Esophagus muscularis mucosa (tissue), 4 donors: ENCODE measurements at regions not wholly inside any gene's neighbourhood (a gene's known extent, or its start where the extent isn't known, plus 50 kb on each side); places are given as distances from the start of the nearest gene placed in this dataset.

ENCODE experiments used
- DNase-seq: peaks from one replicate; pipeline ENCODE4 v3.0.0-alpha.2; 2017; ENCODE audit errors: extremely low spot score
- H3K27ac ChIP-seq, 4 donors: fragments of 200-600 bp; sonication (generic); replicated peaks in 1 of 4; 1 replicate in 3 of 4; 2 replicates in 1 of 4; pipeline ENCODE4 v1.5.1; 2016 to 2019; ENCODE audit warnings: mild to moderate bottlenecking in 1 of 4
- H3K27me3 ChIP-seq, 4 donors: fragments of 200-600 bp; sonication (generic); one replicate each; pipeline versions ENCODE4 v1.5.1 to v1.6.0; 2016 to 2019
- H3K36me3 ChIP-seq, 4 donors: fragments of 200-600 bp; sonication (generic); one replicate each; pipeline ENCODE4 v1.5.1; 2016 to 2019
- H3K4me1 ChIP-seq, 4 donors: fragments of 200-600 bp; sonication (generic); one replicate each; pipeline ENCODE4 v1.5.1; 2016 to 2019
- H3K4me3 ChIP-seq, 4 donors: fragments of 200-600 bp; sonication (generic); 1 replicate in 2 of 4; 2 replicates in 2 of 4; pipeline ENCODE4 v1.5.1; 2016 to 2019; ENCODE audit warnings: mild to moderate bottlenecking in 4 of 4, moderate library complexity in 1 of 4
- H3K9me3 ChIP-seq, 4 donors: fragments of 200-600 bp; sonication (generic); 1 replicate in 3 of 4; 2 replicates in 1 of 4; pipeline ENCODE4 v1.5.1; 2016 to 2019
- CTCF ChIP-seq, 3 experiments: fragments of 200-600 bp in 2 of 3; fragments of 450-650 bp in 1 of 3; sonication (generic) in 2 of 3; IDR thresholded peaks; one replicate each; pipeline ENCODE4 v1.5.1; 2017 to 2019; ENCODE audit warnings: antibody characterized with exemption in 3 of 3, mild to moderate bottlenecking in 2 of 3, moderate library complexity in 1 of 3
- EP300 ChIP-seq: sonication (generic); formaldehyde crosslinking; IDR thresholded peaks from one replicate; pipeline ENCODE4 v1.6.1; 2017; ENCODE audit warnings: antibody characterized with exemption
- POLR2A ChIP-seq: fragments of 450-650 bp; IDR thresholded peaks from one replicate; pipeline ENCODE4 v1.6.1; 2017; ENCODE audit warnings: antibody characterized with exemption, moderate library complexity, mild to moderate bottlenecking, low read depth
- POLR2AphosphoS5 ChIP-seq, 2 donors: sonication (generic); formaldehyde crosslinking; IDR thresholded peaks; one replicate each; pipeline ENCODE4 v1.6.1; 2017; ENCODE audit warnings: antibody characterized with exemption in 2 of 2
- WGBS: methylation state at CpG from one replicate; pipeline ENCODE4 v1.1.5; 2018; 5-methylcytosine and 5-hydroxymethylcytosine counted together
- intact Hi-C: fragments of 100-400 bp; cut with DNase I; formaldehyde crosslinking; loops from one replicate; pipeline ENCODE4 v1.15.1; 2023

DNA sequence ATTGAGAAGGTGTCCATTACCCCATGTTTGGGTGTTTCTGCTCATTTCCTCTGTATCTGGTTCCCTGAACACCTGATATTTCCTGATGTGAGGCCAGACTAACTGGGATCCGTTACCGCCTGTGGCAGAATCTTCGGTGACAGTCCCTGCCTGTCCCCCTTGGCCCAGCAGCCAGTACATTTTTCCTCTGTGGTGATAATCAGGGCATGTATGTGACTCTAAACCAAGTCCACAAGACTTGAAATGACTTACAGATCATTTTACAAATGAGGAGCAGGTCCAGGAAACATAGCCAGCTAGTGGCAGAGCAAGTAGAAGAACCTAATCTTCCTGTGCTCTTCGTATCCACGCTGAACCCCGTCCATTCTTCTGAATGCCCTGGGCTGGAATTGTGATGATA, 143.5 kb upstream of the IPO9 start:
- TF ChIP-seq EP300: no peak
- no peak for TF ChIP-seq POLR2AphosphoS5 (IDR thresholded peaks at IDR 0.05)
- no peak for TF ChIP-seq POLR2A
- no peak for TF ChIP-seq CTCF (IDR thresholded peaks at IDR 0.05)
- no peaks in the 10 kb centered on the region for H3K9me3 ChIP-seq
- H3K4me1 ChIP-seq: peaks cover 0 to 17% (median 2%) of the 10 kb centered on the region in 4 donors
- intact Hi-C loops: loop anchor here (5.0 kb wide), 1 partner anchor 113 kb away; no protein-coding TSS in a partner anchor
- peaks cover 0 to 3% (median 0%) of the 10 kb centered on the region in 4 donors for H3K36me3 ChIP-seq
- WGBS: 82% methylated on average over 6 of the region's 6 CpGs
- H3K4me3 ChIP-seq: no peak overlapping the region
- no peaks in the 10 kb centered on the region for H3K27me3 ChIP-seq
- H3K27ac ChIP-seq: no peak overlapping the region
- DNase-seq: no peak

DNA sequence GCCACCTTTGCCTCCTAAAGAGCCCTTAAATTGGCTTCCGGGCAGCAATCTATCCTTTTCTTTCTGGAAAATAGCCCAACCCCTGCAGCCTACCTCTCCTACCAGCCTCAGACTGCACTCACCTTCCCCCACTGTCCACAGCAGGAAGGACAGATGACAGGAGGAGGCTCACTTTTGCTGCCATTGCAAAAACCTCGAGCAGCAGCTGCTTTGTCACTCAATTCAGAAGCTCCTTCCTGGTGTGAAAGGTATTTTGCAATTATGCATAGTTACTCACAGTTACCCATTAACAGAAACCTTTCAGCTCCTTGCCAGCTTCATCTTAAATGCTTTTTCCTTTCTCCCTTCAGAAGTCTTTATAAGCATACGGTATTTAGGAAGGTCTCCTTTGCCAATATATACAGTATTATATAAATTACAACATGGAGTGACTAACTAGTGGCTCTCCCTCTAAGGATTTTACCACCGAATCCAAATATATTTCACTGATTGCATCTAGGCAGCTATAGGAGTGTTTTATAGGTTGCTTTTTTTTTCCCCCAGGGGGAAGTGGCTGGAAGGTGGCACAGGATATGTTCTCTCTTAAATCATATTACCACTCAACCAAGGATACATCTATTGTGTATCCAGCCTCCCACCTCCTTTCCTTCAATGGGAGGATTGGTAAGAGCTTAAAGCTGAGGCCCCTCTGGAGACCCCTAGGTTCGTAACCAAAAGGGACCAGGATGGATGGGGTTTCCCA, 142.1 kb upstream of the IPO9 start:
- H3K36me3 ChIP-seq: peaks cover 0 to 3% (median 0%) of the 10 kb centered on the region in 4 donors
- intact Hi-C loops: loop anchor here (5.0 kb wide), 1 partner anchor 115 kb away; no protein-coding TSS in a partner anchor
- no peak overlapping the region for H3K4me3 ChIP-seq
- DNase-seq: no peak
- H3K27ac ChIP-seq: no peak overlapping the region
- 78% methylated on average over 5 of the region's 5 CpGs for whole genome bisulfite sequencing
- H3K4me1 ChIP-seq: peaks cover 0 to 8% (median 1%) of the 10 kb centered on the region in 4 donors
- no peaks in the 10 kb centered on the region for H3K9me3 ChIP-seq
- TF ChIP-seq POLR2A (no peak), POLR2AphosphoS5 (IDR thresholded peaks at IDR 0.05) (no peak), EP300 (no peak), CTCF (IDR thresholded peaks at IDR 0.05) (no peak)
- no peaks in the 10 kb centered on the region for H3K27me3 ChIP-seq

DNA sequence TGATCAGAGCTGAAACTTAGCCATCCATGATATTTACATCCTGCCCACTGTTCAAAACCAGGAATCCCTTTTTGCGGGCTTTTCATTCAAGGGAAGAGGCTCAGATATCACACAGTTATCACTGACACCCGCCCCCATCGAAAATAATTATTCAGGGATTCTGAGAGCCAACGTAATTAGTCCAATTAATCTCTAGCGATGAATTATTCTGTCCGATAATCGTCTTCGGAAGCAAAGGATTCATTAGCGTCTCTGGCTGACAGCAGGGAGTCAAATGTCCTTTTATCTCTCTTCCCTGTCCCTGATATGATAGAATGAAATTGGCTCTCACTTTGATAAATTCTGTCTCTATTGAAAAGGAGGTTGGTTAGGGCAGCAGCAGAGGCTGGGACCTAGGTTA, 140.4 kb upstream of the IPO9 start:
- TF ChIP-seq POLR2AphosphoS5 (IDR thresholded peaks at IDR 0.05): no peak
- TF ChIP-seq CTCF (IDR thresholded peaks at IDR 0.05): no peak
- no peak for TF ChIP-seq POLR2A
- no peak for TF ChIP-seq EP300
- intact Hi-C loops: loop anchor here (5.0 kb wide), 1 partner anchor 116 kb away; no protein-coding TSS in a partner anchor
- no peaks in the 10 kb centered on the region for H3K27me3 ChIP-seq
- peaks cover 0 to 3% (median 0%) of the 10 kb centered on the region in 4 donors for H3K36me3 ChIP-seq
- WGBS: 96% methylated on average over 9 of the region's 9 CpGs
- H3K27ac ChIP-seq: no peak overlapping the region
- no peak for DNase-seq
- H3K4me1 ChIP-seq: peaks cover 2 to 24% (median 15%) of the 10 kb centered on the region in 4 donors
- no peaks in the 10 kb centered on the region for H3K9me3 ChIP-seq
- no peak overlapping the region for H3K4me3 ChIP-seq

- peaks cover 13 to 30% (median 23%) of the 10 kb centered on the region in 4 donors for H3K4me1 ChIP-seq
- TF ChIP-seq CTCF (IDR thresholded peaks at IDR 0.05) (no peak), EP300 (no peak), POLR2AphosphoS5 (IDR thresholded peaks at IDR 0.05) (no peak), POLR2A (no peak)
- H3K36me3 ChIP-seq: peaks cover 0 to 3% (median 0%) of the 10 kb centered on the region in 4 donors
- no peaks in the 10 kb centered on the region for H3K27me3 ChIP-seq
- intact Hi-C loops: loop anchor here (5.0 kb wide), 1 partner anchor 117 kb away; no protein-coding TSS in a partner anchor
- H3K9me3 ChIP-seq: no peaks in the 10 kb centered on the region
- no peak for DNase-seq
- no peak overlapping the region for H3K27ac ChIP-seq
- no peak overlapping the region for H3K4me3 ChIP-seq
- 90% methylated on average over 5 of the region's 8 CpGs for WGBS
Measured at GRCh38 chr1:201689647-201690046, 139.3 kb upstream of the IPO9 start.
